ENCODE measurements at regions not wholly inside any gene's neighbourhood (a gene's known extent, or its start where the extent isn't known, plus 50 kb on each side); places are given as distances from the start of the nearest gene placed in this dataset.

DNA sequence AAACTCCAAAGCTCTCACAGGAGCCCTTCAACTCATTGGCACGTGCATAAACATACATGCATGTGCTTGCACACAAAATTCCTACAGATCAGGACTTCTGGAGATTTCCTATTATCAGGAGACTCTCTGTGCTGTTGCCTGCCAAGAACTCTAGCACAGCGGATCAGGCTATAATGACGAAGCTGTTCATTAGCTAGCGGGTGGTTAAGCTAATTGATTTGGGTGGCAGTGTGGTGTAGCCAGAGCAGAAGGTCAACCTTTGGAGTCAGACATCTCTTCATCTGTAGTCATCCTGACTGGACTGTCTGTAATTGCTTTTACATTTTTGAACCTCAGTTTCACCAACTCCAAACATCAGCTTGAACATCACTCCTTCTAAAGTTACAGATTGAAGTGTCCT lies 69.0 kb downstream of the KIF2B start:
- no peak for DNase-seq

DNA sequence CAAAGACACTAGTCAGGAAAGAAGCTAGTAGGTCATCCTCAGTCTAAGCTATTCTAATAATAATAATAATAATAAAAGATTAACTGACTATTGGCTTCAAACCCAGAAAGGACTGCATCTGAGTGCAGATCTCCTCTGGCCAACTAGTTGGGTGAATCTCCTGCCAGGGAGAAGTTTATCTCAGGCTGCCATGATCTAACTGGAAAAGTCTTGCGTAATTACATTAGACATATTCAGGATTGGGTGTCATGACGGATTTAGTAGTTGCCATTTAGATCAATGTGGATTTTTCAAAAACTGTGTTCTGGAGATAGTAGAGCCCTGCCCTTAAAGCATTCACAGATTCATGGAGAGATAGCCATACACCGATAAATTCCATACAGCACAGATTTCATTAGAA lies 69.5 kb downstream of the KIF2B start:
- no peak for DNase-seq

DNA sequence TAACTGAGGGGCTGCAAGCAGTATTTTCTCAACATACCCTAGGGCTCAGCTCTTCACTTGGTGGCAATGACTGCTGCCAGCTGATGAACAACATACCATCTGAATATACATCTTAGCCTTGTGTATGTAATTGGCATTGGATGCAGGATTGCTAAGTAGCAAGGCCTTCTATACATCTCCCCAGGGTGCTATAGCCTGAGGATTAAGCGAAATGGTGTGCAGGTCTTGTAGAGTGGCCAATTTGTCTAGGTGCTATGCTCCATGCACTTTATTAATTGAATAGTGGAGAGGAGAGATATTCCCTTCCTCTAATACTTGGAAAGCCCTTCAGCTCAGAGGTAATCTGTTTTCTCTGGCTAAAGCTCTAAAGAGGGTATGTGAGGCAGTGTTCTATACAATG lies 71.9 kb downstream of the KIF2B start:
- DNase-seq: no peak

DNA sequence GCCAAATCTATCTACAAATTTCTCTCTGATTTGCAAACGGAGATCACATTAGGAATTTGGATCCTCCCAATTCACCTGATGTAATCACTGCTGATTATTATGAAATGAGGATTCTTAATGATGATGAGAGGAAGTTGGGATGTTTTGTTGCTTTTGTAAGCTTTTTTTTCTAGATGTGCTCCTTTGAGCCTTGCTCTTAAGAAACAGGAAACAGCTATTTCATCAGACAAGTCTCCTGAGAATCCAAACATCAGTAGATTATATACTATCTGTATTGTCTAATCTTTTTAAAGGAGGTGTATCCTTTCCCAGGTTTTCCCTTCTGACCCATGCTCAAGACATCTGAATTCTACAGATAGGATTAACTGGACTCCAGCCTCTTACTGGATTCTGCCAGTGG lies 73.3 kb downstream of the KIF2B start:
- DNase-seq: no peak

DNA sequence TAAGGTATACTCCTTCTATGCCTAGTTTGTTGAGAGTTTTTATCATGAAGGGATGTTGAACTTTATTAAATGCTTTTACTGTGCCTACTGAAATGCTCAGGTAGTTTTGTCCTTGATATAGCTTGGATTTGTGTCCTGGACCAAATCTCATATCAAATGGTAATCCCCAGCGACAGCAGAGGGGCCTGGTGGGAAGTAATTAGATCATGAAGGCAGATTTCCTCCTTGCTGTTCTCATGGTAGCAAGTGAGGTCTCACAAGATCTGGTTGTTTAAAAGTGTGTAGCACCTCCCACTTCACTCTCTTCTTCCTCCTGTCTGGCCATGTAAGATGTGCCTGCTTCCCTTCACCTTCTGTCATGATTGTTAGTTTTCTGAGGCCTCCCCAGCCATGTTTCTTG lies 78.2 kb downstream of the KIF2B start:
- DNase-seq: no peak

DNA sequence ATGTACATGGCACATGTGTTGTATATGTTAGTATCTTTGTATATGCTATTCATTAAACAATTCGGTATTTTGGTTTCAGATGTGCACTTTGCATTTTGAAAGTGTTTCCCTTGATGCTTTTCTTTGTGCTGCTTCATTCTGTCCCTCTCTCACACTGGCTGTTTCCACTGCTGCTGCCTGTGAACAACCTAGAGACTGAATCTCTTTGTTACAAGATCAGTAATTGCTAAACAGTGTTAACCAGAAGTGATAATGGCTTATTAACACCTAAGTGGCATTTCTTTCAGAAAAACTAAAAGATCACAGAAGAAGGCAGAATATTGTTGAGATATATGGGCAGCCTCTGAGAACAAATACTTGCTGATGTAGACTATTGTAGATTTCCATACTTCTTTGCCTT lies 84.7 kb downstream of the KIF2B start:
- DNase-seq: no peak

DNA sequence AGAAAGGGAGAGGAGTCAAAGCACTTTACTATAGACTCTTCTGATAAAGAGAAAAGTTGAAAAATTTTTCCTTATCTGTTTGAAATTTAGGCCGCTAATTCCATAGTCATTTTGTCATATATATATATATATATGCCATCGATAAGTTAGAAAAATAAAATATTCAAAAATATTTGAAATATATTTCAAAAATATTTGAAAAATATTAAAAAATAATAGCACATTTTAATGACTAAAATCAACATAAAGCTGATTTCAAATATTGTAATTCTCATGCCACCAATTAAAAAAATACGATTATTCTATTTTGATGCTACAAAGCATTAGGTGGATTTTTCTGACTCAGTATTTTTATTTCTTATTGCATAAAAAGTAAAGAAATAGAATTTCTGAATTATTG lies 87.1 kb downstream of the KIF2B start:
- no peak for DNase-seq

DNA sequence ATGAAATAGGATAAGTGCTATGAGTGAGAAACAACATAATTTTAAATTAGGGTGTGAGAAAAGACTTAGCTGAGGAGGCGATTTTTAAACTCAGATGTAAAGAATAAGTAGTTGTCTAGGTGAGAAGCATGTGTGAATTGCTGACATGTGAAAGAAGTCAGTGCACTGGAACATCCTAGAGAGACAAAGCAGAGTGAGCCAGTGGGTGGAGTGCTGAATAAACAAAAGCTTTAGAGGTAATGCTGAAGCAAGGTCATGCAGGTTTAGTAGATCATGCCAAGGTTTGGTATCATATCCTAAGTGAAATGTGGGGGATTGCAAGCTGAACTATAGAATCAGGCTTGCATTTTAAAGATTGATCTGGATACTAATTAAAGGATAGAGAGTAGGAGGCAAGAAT lies 89.4 kb downstream of the KIF2B start:
- DNase-seq: no peak

DNA sequence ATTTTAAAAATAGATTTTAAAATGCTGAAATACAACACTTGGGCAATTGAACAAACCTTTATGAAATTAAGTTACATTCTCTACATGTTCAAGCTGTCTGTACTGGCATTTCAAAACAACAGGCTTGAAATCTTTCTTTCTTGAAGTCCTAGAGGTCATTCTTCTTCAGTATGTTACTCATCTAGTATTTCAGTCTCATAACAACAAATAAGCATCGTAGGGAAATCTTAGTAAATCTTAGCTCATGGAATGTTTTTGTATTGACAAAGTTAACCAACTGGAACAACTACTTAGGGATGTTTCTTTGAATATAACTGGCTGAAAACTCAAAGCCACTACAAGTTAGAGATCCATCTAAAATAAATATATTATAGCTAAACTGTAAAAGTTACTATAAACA lies 96.6 kb downstream of the KIF2B start:
- DNase-seq: no peak

DNA sequence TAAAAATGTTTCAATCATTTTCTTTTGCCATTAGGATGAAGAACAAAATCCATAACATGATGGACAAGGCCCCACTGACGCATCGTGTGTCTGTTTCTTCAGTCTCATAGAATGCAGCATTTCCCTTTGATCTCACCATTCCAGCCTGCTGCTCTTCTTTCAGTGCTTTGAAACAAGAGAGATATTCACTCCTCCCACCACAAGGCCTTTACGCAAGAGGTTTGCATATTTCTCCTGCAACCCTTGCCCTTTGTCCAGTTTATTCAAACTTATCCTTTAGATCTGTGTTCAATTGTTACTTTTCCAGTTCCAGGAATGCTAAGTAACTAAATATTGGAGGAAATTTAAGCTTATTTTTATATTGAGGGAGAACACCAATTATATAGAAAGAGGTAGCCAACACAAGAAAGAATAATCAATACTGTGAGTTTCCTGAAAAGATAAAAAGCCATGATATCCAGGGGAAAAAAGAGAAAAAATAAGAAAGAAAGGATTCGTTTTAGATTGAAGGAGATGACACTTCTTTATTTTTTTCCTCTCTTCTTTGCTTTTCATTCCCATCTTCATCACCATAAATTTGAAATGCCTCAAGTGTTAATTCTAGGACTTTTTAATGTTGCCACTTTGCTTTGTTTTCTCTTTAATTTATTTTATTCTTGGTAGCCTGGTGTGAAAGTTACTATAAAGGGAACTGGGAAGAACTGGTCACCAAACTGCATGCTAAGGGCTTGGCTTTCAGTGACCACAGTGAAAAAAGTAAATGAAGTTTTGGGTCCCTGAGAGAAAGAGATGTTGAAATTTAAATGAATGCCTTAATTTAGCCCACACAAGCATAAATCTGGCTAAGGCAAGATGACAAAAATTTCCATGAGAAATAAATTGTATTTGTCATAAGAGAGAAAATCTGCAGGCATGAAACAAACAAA lies 102.1 kb downstream of the KIF2B start:
- DNase-seq: no peak

DNA sequence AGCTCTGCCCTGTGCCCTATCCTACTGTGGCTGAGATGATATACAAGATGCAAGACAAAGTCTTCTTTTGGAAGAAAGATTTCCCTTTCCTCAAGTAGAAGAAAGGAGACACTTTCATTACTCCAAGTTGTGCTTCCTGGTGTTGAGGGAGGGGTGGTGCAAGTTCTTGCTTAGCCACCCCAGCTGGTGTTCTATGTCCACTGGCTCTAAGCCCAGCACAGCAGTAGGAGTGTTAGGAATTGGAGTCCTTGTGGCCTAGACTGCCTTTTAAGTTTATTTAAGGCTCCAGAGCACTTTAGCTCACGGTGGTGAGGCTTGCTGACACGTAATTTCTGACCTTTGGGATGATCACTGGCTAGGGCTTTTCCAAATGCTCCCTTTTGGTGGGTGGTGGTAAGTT lies 109.7 kb downstream of the KIF2B start:
- DNase-seq: no peak

DNA sequence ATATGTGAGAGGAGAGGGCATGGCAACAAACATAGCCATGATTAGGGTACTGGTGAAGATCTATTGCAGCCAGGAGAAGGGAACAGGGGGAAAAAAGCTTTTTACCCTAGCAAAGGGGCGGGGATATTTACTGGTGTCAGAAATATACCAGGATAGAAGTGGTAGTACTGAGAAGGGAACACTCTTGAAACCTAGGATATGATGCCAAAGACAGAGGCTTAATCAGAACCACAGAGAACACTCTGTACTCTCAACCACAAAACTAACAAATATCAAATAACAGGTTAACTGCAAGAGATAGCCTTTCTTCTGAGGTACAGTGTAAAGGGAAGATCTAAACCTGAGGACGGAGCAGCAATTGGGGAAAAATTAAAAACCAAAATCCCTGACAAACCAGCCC lies 112.2 kb downstream of the KIF2B start:
- DNase-seq: no peak

DNA sequence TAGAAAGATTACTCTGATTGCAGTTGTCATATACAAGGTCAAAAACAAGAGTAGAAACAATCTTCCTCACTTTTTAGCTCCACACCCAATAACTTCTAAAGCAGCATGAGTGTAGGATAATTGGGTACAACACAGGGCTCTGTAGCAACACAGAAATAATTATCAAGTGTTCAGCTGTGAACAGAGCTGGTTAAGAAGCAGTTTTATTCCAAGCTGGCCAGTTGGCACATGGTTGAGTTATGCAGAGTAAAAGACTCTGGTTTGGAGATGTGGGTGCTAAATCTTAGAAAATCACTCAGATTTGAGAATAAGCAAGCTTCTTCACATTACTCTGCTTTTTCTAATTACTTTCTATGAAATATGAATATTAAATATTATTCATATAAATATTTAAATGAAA lies 118.5 kb downstream of the KIF2B start:
- no peak for DNase-seq

DNA sequence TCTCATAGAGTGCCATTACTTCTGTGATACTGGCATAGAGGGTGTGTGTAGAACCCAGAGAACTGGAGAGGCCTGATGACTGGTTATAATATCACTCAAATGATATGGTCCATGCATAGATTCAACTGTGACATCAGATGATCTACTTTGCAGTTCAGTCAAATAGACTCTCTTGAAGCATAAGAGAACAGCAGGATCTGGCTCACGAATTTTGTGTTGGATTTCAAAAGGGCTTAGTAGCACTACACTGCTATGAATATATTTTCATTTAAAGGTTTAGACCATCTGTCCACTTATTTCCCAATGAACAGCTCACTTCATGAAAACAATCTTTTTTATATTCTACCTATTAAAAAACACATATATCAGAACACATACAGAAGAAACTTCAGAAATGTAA lies 119.7 kb downstream of the KIF2B start:
- DNase-seq: no peak

DNA sequence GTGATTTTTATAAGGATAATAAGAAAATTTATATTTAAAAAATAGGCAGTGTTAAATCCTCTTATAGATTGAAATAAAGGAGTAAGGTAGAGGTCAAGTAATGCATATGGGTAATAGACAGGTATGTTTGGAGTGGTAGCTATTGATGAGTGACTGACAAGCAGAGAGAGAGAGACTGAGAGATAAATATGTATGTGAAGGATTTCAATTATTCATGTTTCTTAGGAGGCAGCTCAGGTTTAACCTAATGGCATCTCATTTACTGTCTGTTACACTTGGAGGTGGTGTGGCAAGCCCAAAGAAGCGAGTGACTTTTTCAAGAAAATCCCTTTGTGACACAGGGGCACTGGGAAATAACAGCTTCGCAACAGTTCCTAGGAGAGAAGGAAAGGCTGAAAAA lies 120.2 kb downstream of the KIF2B start:
- DNase-seq: no peak

DNA sequence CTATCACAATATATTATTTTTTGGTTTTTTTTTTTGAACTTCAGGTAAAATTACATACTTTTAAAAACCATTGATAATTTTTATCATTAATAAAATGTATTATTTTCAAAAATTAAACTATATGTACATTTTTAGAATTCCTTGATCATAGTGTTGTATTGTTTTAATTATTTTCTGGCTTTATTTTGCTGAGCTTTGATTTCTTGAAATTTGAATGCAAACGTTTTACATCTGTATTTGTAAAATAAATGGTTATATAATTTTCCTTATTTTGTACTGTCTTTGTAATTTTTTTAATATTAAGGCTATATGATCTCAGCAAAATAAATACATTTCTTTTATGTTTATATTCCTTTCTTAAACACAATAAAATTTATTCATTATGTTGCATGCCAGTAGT lies 125.6 kb downstream of the KIF2B start:
- no peak for DNase-seq

DNA sequence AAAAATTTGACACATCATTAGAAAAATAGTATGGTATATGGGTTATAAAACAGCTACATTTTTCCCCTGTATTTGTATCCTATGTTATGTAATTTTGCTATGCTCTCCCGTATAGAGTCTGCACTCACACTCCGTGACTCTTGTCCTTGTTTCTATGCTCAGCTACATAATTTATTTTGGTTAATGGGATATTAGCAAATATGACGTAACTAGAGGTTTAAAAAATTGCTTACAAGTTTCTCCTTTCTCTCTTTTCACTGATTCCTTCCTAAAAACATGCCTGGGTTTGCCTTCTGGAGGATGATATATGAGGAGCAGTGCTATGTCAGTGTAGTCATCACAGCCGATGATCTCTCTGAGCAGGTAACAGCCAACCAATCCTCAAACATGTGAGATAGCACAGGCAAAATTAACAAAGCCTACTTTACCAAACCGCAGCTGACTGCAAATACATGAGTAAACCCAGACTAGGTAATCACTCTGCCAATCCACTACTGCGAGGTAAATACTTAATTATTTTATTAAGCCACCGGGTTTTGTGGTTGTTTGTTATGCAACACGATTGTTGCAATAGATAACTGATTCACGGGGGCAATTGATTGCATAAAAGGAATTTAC lies 126.9 kb downstream of the KIF2B start:
- DNase-seq: no peak

DNA sequence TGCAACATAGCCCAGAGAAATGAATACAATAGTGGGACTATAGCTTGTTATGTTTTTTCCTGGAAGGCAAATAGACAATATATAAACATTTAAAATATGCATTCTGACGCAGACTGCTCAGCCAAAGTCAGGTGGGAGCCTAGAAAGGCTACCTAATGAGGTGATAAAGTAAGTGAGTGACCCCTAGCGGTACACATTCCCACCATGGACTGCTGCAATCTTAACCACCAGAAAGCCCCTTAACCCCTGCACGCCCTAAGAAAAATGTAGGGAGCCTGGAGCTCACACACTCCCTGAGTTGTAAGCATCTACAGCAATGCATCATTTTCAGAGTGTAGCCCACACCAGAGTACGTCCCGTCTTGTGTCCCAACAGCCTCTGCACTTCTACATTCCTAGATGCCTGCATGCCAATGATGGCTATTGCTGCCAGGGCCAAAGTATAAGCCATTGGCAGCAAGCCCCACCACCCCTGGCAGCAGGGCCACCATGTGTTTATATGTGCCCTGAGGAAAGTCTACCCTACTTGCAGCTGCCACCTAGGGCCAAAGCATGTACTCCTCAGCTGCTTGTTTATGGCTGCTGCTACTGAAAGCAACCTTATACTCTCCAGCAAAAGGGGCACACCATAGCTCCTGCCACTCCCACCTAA lies 127.6 kb downstream of the KIF2B start:
- DNase-seq: peak; percentile 0

DNA sequence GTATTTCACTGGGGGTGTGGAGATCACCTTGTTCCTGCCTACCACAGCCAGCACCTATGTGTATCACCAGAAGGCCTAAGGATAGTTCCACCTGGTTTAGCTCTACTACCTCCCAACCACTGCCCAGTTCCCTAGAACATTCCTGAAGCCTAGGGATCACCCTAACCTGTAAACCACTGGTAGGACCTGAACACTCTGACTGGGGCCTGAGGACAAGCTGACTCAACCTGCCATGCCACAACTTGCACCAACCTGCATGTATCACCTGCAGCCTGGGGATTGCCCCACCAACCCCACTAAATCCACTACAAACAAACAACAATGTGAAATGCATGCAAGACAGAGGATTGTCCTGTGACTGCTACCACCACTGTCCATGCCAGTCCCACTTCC lies 128.1 kb downstream of the KIF2B start:
- DNase-seq: no peak

DNA sequence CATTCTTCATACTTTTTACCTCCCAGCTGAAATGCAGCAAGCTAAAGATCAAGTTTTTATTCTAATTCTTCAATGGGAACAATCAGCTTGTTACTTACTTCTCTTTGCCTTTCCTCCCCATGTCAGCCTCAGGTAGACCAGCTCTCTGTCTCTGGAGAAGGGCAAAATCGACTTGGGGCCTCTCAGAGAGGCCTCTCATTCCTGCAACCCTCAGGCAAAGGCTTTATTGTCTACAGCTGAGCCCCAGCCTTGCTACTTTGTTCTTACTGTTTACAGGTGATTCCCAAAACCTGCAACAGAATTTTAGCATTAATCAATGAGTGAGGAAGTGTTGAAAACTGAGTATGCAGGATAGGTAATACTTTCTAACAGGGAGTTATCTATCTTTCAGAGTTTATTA lies 148.6 kb downstream of the KIF2B start:
- DNase-seq: no peak

DNA sequence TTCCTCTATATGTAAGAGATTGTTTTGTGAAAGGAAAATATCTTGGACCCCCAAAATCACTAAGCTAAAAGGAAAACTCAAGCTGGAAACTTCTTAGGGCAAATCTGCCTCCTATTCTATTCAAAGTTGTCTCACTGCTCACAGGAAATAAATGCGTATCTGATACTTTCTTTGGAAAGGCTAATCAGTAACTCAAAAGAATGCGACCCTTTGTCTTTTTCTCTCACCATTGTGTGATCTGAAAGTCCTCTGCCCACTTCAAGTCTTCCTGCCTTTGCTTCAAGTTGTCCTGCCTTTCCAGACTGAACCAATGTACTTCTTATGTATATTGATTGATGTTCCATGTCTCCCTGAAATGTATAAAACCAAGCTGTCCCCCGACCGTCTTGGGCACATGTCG lies 157.3 kb downstream of the KIF2B start:
- DNase-seq: no peak

DNA sequence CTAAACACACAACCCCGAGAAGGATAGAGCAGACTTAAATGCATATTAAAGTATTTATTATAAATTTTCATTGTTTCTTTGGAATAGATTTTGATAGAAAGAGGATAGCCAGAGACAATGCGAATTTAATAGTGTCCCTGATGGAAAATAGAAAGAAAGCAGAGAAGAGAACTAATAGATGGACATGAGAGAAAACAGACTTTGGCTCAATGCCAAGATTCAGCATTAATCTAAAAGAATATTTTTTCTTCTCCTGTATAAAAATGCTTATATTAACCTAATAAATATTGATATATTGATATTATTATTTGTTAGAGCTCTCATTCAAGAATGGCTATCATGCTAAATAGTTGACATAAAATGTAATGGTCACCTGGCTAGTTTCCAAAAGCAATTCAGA lies 173.4 kb downstream of the KIF2B start:
- DNase-seq: no peak

DNA sequence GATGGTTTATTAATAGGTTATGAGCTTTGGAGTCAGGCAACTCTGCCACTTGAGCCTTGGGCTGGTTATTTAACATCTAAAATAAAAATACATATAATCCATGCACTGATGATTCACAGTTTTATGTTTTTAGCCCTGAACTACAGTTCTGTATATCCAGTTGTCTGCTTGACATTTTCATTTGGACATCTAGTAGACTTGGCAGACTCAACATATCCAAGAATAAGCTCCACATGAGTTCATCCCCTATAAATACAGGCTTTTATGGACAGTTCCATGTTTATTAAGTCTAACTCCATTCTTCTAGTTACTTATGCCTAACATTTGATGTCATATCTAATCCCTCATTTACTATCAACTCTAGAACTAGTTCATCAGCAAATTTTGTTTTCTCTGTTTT lies 174.2 kb downstream of the KIF2B start:
- no peak for DNase-seq

DNA sequence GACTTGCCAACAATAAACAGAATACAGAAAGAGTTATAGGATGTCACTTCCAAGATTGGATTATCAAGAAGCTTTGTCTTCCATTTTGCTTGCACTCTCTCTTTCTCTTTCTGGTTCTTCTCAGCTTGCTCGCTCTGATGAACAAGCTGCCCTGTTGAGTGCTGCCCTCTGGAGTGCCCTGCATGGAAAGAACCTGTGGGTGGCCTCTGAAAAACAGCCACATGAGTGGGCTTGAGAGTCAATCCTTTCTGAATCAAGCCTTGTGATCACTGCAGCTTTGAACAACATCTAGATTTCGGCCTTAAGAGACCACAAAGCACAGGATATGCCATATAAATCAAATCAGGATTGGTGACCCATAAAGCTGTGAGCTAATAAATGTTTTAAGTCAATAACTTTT lies 185.1 kb downstream of the KIF2B start:
- DNase-seq: no peak
